Epithelial cell of prostate (primary cell): ENCODE measurements at regions not wholly inside any gene's neighbourhood (a gene's known extent, or its start where the extent isn't known, plus 50 kb on each side); places are given as distances from the start of the nearest gene placed in this dataset.

ENCODE experiments used
- DNase-seq: peaks from one replicate; pipeline ENCODE4 v3.0.0-alpha.2; 2011; ENCODE audit warnings: low read depth, low spot score
- H3K27ac ChIP-seq: fragments of 450-650 bp; 2 replicates; pipeline ENCODE4 v1.5.1; 2017; ENCODE audit warnings: mild to moderate bottlenecking

DNA sequence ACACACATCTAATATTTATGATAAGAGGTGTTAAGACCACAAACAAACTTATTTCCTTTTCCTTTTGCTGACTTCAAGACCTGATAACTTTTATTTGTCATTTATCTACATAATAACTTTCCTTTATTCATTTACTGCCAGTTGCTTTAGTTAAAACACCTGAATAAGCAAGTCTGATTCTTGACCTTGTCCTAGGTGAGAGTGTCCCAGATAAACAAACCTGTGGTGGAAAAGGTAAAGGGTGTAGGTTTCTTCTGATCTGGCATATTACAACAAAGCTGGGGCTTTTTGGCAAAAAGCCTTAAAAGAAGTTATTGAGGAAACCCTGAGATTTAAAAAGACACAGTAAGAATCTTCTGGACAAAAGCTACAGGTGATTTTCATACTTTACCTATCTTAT lies 191.5 kb downstream of the ZBBX start:
- no peak overlapping the region for H3K27ac ChIP-seq
- no peak for DNase-seq

DNA sequence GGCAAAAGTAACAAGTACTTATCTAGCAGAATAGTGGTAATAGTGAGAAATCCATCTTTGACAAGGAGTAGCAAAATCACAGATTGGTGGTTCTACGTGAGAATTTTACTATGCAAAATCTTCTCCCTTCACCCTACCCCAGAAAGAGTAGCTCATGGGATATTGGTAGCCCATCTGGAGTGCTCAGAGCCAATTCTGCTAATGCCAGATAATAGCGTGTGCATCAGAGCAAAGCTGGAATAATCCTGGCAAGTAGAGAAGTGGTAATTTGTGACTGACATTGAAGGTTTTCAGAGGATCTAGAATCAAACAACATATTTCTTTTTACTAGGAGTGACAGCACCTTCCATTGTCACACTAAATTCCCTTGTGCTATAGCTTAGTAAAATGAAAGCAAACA lies 192.9 kb downstream of the ZBBX start:
- no peak for DNase-seq

DNA sequence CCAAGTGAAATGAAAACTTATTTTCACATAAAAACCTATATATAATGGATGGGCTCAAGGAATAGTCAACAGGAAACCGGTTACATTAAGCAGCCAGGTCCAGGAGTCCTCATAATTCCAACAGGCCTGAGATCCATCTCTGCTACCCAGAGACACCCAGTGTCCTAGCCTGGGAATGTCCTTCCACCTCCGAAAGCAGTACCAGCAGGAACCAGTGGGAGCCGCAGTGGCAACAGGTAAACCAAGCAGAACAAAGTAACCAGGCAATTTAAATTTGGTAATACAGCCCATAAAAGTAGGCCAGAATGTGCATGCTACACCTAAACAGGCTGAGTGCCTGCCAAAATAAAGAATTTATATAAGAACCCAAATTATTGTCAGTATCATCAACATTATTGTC lies 195.6 kb downstream of the ZBBX start:
- DNase-seq = no peak
- H3K27ac ChIP-seq = no peak overlapping the region

More for the DNA sequence above, 192.9 kb downstream of the ZBBX start:
- H3K27ac ChIP-seq = no peak overlapping the region

DNA sequence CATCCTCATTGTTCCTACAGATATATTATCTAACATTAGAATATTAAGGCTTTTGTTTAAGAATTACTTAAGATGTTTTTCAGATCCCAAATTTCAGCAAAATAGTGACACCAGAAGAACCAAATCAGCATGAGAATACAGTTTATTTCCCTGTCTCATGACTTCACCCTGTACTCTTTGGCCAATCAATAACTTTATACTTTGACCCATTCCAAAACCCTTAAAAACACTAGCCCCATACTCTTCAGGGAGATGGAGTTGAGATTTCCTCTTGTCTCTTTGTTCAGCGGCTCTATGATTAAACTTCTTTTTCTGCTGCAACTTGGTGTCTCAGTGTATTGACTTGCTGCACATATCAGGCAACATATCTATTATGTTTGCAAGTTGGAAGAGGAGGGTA lies 207.7 kb downstream of the ZBBX start:
- DNase-seq = no peak
- no peak overlapping the region for H3K27ac ChIP-seq

DNA sequence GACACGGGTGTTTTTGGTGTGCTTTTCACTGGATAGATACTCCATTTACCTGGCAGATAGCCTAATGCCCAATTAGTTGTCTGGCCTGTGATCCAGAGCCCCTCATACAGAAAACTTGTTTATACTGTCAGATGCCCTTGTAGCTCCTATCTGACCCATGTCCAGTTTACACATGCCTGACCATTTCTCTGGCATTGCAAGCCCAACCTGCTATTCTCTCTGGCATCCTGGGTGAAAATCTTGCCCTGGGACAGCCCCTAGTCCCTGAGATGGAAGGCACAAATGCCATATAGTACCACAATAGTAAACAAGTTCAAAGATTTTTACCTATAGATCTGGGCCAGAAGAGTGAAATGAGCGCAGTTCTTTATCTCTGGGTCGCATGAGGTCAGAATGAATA lies 212.6 kb downstream of the ZBBX start:
- no peak for DNase-seq
- H3K27ac ChIP-seq = no peak overlapping the region

DNA sequence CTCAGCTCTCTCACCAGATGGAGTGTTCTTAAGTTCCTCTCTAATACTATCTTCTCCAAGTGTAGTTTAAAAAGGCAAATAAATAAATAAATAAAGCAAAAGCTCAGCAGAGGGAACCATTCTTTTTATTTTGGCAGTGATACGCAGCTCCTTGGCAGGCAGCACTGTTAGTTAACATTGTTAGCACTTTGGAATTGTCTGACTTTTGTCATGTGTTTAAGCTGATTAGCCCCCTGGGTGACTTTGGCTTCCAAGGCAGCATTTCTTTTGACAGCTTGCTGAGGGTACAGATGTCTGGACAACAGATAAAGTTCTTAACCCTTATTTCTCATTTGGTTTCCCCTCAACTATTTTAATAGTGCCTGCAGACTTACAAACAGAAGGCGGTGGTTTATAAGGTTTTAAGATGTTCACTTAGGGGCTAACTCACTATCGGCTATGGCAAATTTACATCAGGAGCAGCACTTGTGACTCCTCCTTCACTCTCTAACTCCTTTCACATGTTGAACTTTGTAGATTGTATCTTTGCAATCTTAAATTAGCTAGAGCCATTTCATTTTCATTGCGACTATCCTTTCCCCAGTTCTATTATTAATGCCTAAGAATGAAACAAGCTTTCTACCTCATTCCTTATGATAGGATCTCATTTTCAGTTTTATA lies 213.4 kb downstream of the ZBBX start:
- H3K27ac ChIP-seq = no peak overlapping the region
- DNase-seq = no peak

DNA sequence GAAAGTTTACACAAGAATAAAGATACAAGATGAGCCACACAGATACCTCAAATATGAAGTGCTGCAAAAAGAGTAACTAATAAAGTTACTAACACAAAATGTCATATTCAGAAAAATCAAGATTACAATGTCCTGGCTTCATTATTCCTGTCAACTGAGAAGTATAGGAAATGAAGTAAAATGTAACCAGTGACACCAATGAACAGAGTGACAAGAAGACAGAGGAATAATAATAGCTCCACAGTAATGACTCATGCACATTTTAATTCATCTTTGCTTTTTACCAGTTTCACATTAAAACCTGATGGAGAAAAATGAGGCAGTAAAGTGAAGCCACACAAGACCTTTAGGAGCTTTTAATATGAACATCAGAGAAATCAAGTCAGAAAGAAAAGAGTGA lies 214.1 kb downstream of the ZBBX start:
- no peak overlapping the region for H3K27ac ChIP-seq
- DNase-seq = no peak

DNA sequence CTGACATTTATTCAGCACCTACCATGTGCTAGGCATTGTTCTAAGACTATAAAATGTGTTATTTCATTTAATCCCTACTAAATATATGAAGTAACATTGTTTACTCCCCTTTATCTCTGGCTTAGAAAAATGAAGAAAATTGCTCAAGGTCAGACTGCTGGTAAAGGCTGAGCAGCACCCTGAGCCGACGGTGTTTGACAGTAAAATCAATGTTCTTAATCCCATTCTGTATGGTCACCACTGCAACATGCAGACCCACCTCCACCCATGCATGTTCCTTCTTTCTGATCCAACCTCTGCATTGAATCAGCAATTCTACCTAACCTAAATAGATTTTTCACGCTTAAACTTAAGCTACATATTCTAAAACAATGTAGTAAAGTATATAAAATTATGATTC lies 216.5 kb downstream of the ZBBX start:
- H3K27ac ChIP-seq = no peak overlapping the region
- no peak for DNase-seq

DNA sequence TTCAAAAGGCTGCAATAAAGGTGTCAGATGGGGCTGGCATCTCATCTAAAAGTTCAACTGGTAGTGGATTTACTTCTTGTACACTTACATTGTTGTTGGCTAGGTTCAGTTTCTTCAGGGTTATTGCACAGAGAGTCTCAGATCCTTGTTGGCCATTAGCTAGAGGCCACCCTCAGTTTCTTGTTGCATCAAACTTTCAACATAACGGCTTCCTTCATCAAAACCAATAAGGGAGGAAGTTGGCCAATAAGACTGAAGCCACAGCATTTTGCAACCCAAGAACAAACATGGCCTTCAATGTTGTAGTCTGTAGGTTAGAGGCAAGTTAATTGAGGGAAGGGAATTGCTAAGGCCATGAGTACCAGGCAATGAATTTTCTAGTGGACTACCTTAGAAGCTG lies 218.0 kb downstream of the ZBBX start:
- no peak for DNase-seq
- no peak overlapping the region for H3K27ac ChIP-seq

DNA sequence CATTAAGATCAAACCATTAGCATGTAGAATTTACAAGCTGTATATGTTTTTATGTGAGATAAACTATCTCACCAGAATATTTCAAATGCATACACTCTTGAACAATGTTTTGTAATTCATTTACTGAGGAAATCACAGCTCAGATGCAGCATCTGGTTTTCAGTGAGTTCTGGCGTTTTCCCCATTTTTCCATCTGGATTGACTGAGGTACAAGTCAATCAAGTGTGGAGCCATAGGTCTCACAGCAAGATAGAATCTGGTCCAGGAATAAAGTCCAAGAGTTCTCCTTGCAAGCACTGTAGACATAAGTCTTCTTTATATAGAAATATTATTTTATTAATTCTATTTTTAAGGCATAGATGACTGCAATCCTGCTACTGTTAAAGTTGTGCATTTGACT lies 219.3 kb downstream of the ZBBX start:
- no peak overlapping the region for H3K27ac ChIP-seq
- no peak for DNase-seq

DNA sequence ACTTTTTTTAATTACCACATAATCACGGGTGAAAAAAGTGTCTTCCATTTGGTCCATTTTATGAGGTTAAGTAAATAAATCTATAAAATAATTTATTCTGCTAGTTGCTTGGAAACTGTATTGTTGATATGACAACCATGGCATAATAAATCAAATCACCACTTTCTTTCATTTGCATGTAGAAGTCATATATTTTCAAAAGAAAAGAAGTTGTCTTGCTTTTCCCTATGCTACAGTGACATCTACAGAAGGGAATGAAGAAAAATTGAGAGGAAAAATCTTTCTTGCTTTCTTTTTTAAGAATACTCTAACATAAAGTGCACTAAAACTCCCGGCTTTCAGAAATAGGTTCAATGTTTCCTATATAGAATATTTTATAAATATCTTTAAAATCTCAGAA lies 228.5 kb downstream of the ZBBX start:
- no peak for DNase-seq
- no peak overlapping the region for H3K27ac ChIP-seq

DNA sequence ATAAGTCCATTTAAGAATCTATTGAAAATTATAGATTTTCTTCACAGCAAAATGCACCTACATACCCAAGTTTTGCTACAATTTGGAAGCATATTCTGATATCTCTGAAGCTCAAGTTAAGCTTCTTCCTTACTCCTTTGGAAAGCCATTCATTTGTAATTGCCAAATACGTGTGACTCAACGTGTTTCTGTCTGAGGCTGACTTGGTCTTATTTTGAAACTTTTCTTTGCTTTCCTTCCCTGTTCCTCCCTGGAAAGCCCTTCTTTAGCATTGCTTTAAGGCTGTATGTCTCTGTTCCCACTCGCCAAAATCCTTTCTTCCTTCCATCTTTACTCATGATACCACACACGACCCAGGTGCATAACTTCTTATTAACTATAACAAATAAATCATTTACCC lies 232.0 kb downstream of the ZBBX start:
- no peak overlapping the region for H3K27ac ChIP-seq
- DNase-seq = no peak

DNA sequence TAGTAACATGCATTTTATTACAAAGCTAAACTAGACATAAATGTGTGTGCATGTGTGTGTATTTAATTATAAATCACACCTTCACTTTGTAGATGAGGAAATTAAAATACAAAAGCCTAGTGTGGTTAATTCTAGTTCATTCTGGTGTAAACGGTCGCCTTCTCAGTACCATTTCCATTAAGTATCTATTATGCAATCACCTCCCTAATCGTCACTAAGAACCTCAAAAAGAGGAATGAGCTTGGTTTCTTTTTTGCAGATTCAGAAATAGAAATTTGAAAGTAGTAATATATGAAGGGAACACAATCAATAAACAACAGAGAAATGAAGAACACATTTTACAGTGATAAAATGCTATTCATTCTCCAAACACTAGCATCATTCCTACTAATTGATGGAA lies 233.2 kb downstream of the ZBBX start:
- H3K27ac ChIP-seq = no peak overlapping the region
- no peak for DNase-seq

DNA sequence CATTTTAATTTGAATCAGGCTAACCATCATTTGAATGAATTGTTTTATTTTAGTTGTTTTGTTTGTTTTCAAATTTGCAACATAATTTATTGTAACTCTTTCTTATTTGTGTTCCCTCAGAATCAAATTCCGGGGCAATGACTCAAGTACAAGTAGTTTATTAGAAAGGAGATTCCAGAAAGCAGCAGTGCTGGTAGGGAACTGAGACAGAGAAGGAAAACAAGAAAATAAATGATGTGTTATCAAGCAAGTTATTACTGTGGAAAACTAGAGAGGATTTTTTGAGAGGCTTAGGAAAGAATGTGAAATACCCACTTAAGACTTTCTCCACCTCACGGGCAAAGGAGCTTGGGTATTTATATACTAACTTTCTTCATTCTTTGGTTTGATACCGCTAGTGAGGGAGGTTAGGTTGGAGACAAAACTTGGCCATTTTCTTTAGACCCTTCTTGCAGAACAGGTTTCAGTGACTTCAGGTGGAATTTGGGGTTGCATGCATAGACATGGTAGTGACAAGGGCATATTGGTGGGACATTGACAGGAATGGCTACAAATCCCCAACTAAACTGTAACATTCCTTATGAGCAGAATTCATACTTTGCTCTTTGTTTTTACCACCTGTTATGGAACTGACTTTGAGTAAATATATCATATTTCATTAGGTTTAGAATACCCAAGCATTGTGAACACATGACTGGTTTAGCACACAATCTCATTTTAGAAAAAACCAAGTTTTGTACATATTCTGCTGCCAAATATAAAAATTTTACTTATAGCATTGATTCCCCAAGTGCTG lies 254.3 kb downstream of the ZBBX start:
- DNase-seq = no peak

DNA sequence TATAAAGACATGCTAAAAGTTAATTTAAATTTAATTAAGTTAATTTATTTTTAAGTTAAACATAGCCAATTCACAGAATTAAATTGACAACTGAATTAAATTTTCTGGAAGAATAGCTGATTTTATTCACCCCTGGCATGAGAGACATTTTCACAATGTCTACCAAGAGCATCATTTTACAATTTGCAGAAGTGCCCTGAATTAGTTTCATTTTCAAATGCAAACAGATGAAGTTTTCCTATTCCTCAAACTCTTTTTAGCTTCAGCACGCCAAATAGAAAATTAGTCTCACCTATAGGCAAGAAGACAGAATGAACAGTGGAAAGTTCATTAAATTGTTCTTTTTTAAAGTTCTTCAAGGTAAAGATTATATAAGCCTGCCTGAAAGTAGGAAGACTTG lies 259.3 kb downstream of the ZBBX start:
- DNase-seq = no peak
- H3K27ac ChIP-seq = no peak overlapping the region

More for the DNA sequence above, 254.3 kb downstream of the ZBBX start:
- H3K27ac ChIP-seq = no peak overlapping the region

DNA sequence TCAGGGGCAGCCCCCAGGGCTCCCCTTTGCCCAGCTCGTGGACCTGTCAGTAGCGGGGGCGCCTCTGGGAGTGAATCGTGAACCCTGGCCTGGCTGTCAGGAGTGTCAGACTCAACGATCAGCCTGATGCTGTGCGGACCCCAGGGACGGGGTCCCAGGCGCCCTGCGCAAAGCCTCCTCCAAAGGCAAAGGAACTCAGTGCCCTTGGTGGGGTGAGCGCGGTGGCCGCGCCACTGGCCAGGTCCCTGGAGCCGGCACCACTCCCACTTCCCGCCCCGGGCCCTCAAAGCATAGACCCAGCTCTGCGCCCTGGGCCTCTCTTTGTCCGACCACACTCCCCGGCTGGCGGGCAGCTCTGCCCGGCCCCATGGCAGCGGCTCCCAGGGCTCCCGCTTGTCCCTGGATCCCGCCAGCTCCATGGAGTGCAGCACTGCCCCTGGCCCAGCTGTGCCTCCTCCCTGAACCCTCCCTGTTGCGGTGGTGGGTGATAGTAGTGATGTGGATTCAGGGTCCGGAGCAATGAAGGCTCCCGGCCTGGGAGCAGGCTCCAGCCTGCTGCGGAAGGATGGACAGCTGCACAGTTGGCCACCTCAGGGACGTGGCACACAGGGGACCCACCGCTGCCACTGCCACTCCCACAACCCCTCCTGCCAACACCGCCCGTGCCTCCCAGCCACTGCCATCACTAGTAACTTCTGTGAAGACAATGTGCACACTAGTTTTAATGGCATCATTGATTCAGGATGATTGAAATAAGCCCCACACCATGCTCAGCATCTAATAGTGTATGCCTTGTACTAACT lies 263.8 kb downstream of the ZBBX start:
- DNase-seq = no peak
- no peak overlapping the region for H3K27ac ChIP-seq

DNA sequence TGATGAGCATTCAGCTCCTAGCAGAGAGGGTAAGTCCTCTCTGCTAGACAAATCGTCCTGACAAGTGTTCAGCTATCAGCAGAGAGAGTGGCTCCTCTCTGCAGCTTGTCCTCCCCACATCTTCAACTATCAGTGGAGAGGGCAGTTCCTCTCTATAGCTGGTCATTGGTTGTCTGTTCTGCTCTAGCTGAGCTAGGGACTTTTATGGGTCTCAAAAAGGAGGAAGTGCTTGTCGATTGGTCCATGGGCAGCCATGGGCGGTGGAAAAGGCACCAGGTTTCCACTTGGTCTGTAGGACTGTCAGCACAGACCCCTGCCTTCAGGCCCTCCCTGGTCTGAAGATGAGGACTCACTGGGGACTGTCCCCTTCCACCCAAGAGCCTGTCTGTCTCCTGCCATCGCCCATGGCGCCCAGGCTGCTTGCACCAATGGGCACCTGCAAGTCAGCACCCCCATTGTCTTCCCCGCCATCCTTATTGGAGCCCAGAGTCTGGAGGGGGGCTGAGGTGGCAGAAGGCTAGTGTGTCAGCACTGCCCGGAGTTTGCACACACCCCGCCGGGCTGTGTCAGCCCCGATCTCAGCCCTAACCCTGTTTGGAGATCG lies 264.7 kb downstream of the ZBBX start:
- H3K27ac ChIP-seq = no peak overlapping the region
- no peak for DNase-seq

DNA sequence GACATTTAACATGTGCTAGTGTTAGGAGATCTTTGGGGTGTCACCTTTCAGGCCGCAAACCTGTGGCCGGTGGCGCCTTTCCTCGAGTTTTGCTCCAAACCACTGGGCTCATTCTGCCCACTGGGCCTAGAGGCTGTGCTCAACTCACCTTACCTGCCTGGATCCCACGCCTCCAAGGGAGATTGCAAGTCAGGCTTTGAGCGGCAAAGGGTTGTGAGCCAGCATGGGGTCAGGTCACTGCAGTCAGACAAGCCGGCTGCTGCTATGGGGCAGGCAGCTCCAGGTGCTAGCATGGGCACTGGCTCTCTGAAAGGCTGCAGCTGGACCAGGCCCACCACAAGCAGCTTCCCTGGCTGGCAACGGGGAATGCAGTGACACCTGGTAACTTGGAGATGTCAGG lies 265.5 kb downstream of the ZBBX start:
- DNase-seq = no peak
- H3K27ac ChIP-seq = no peak overlapping the region

DNA sequence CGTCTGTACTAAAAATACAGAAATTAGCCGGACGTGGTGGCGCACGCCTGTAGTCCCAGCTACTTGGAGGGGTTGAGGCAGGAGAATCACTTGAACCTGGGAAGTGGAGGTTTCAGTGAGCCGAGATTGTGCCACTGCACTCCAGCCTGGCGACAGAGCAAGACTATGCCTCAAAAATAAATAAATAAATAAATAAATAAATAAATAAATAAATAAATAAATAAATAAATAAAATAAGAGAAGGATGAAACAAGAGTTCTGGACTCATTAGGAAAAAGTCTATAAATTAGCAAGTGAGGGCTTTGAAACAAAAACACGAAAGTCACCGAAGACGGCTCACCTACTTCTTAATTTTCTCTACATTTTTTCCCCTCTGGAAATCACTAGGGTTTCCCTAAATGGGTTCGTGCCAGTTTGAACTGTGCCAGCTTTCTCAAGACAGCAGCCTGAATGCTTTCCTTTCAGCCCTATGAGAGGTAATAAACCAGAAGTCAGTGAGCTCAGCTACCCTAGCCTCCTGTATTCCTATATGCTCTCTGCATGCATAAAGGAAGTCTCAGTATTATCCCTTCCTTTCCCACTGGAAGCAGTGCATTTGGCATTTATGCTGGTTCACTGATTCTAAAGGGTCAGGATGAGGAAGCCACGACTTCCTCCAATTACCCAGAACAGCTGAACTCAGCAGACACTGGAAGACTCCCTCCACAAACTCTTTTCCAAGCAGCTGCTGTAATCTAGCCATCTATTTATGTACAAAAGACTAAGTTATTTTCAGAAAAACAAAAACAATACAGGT lies 266.9 kb downstream of the ZBBX start:
- no peak for DNase-seq
- H3K27ac ChIP-seq = no peak overlapping the region

DNA sequence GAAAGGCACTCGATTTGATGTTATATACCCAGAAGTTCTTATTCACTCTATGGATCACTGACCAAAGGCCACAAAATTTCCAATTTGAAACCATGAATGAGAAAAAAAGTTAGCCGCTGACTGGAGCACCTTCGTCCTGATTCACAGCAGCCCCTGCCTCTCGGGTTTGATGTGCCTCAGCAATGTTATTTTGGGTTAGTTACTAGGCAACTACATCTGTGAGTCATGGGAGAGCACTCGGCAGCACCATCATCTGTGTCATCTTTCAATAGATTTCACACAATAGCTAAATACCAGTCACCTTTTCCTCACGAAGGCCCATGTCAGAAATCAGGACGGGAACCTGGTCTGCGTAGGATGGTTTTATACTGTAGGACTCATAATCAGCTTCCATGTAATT lies 269.2 kb downstream of the ZBBX start:
- DNase-seq = no peak
- H3K27ac ChIP-seq = no peak overlapping the region
